Esophagus squamous epithelium (tissue), 5 donors: ENCODE measurements at regions not wholly inside any gene's neighbourhood (a gene's known extent, or its start where the extent isn't known, plus 50 kb on each side); places are given as distances from the start of the nearest gene placed in this dataset.

ENCODE experiments used
- DNase-seq: peaks from one replicate; lab custom pipeline; 2025; lab: John Stamatoyannopoulos, UW
- H3K27ac ChIP-seq, 4 donors: fragments of 200-600 bp; sonication (generic); one replicate each; pipeline ENCODE4 v1.5.1; 2016 to 2019; ENCODE audit warnings: mild to moderate bottlenecking in 1 of 4
- H3K27me3 ChIP-seq, 4 donors: fragments of 200-600 bp; sonication (generic); 1 replicate in 3 of 4; 2 replicates in 1 of 4; pipeline versions ENCODE4 v1.5.1 to v1.6.0; 2017 to 2021; ENCODE audit warnings: antibody characterized with exemption in 1 of 4
- H3K36me3 ChIP-seq, 3 donors: fragments of 200-600 bp; sonication (generic); one replicate each; pipeline ENCODE4 v1.5.1; 2016 to 2019
- H3K4me1 ChIP-seq, 3 donors: fragments of 200-600 bp; sonication (generic); one replicate each; pipeline ENCODE4 v1.5.1; 2017 to 2019
- H3K4me3 ChIP-seq, 4 donors: fragments of 200-600 bp; sonication (generic); 1 replicate in 3 of 4; 2 replicates in 1 of 4; pipeline ENCODE4 v1.5.1; 2016 to 2019; ENCODE audit warnings: mild to moderate bottlenecking in 2 of 4, moderate library complexity in 1 of 4
- H3K9me3 ChIP-seq, 3 donors: fragments of 200-600 bp; sonication (generic); one replicate each; pipeline ENCODE4 v1.5.1; 2016 to 2019
- CTCF ChIP-seq, 6 experiments: fragments of 450-650 bp in 4 of 6; fragments of 200-600 bp in 2 of 6; sonication (generic) in 2 of 6; IDR thresholded peaks; one replicate each; pipeline ENCODE4 v1.5.1; 2016 to 2019; ENCODE audit warnings: antibody characterized with exemption in 6 of 6, mild to moderate bottlenecking in 4 of 6, moderate library complexity in 4 of 6
- POLR2A ChIP-seq, 4 donors: fragments of 450-650 bp; IDR thresholded peaks; one replicate each; pipeline ENCODE4 v1.6.1; 2017; ENCODE audit warnings: antibody characterized with exemption in 4 of 4, mild to moderate bottlenecking in 4 of 4, moderate library complexity in 3 of 4
- WGBS, 2 donors: methylation state at CpG; one replicate each; pipeline ENCODE4 v1.1.5; 2018; 5-methylcytosine and 5-hydroxymethylcytosine counted together
- intact Hi-C: fragments of 100-400 bp; cut with DNase I; formaldehyde crosslinking; loops from one replicate; pipeline ENCODE4 v1.15.0; 2022
- donor health status: DM: yes; HTN: yes; CAD: no.

GRCh38 chr2:75320898-75321598 is 121.7 kb upstream of the TACR1 start:
- no peak for DNase-seq

GRCh38 chr2:75319951-75320350 is 120.6 kb upstream of the TACR1 start:
- 67 to 74% methylated on average over 2 of the region's 2 CpGs for WGBS, 2 donors
- Histone ChIP-seq H3K4me1 (no peaks in the 10 kb centered on the region), H3K4me3 (no peak overlapping the region), H3K27me3 (no peaks in the 10 kb centered on the region), H3K9me3 (no peaks in the 10 kb centered on the region), H3K27ac (no peak overlapping the region), H3K36me3 (no peaks in the 10 kb centered on the region)
- TF ChIP-seq POLR2A (IDR thresholded peaks at IDR 0.05) (no peak), CTCF (IDR thresholded peaks at IDR 0.05) (no peak)
- intact Hi-C loops: no loop called here
- no peak for DNase-seq

More at GRCh38 chr2:75320898-75321598, 121.7 kb upstream of the TACR1 start:
- H3K4me3 ChIP-seq: no peak overlapping the region
- 50 to 61% methylated on average over 4 of the region's 4 CpGs for WGBS, 2 donors
- H3K36me3 ChIP-seq: no peaks in the 10 kb centered on the region
- no peaks in the 10 kb centered on the region for H3K4me1 ChIP-seq
- TF ChIP-seq CTCF (IDR thresholded peaks at IDR 0.05): no peak
- no peaks in the 10 kb centered on the region for H3K9me3 ChIP-seq
- no peak overlapping the region for H3K27ac ChIP-seq
- no peaks in the 10 kb centered on the region for H3K27me3 ChIP-seq
- intact Hi-C loops: no loop called here

GRCh38 chr2:75317802-75318201 is 118.5 kb upstream of the TACR1 start:
- DNase-seq: no peak
- Histone ChIP-seq H3K36me3 (no peaks in the 10 kb centered on the region), H3K4me3 (no peak overlapping the region), H3K27me3 (no peaks in the 10 kb centered on the region), H3K9me3 (no peaks in the 10 kb centered on the region), H3K4me1 (no peaks in the 10 kb centered on the region), H3K27ac (no peak overlapping the region)
- intact Hi-C loops: no loop called here
- WGBS, 2 donors: 67 to 81% methylated on average over 1 of the region's 1 CpG
- TF ChIP-seq CTCF (IDR thresholded peaks at IDR 0.05): no peak
- no peak for TF ChIP-seq POLR2A (IDR thresholded peaks at IDR 0.05)

GRCh38 chr2:75317316-75317715 is 118.0 kb upstream of the TACR1 start:
- TF ChIP-seq POLR2A (IDR thresholded peaks at IDR 0.05) (no peak), CTCF (IDR thresholded peaks at IDR 0.05) (no peak)
- H3K4me1 ChIP-seq: no peaks in the 10 kb centered on the region
- H3K27me3 ChIP-seq: no peaks in the 10 kb centered on the region
- H3K27ac ChIP-seq: no peak overlapping the region
- H3K36me3 ChIP-seq: no peaks in the 10 kb centered on the region
- H3K4me3 ChIP-seq: no peak overlapping the region
- intact Hi-C loops: no loop called here
- WGBS, 2 donors: 28 to 56% methylated on average over 2 of the region's 2 CpGs
- DNase-seq: no peak
- no peaks in the 10 kb centered on the region for H3K9me3 ChIP-seq

- Histone ChIP-seq H3K36me3 (no peaks in the 10 kb centered on the region), H3K27me3 (no peaks in the 10 kb centered on the region), H3K4me3 (no peak overlapping the region), H3K9me3 (no peaks in the 10 kb centered on the region), H3K27ac (no peak overlapping the region), H3K4me1 (no peaks in the 10 kb centered on the region)
- TF ChIP-seq CTCF (IDR thresholded peaks at IDR 0.05) (no peak), POLR2A (IDR thresholded peaks at IDR 0.05) (no peak)
- WGBS, 2 donors: 66 to 75% methylated on average over 3 of the region's 3 CpGs
- no peak for DNase-seq
- intact Hi-C loops: no loop called here
Observed at GRCh38 chr2:75315436-75315835, 116.1 kb upstream of the TACR1 start.
